ENCODE measurements at regions not wholly inside any gene's neighbourhood (a gene's known extent, or its start where the extent isn't known, plus 50 kb on each side); places are given as distances from the start of the nearest gene placed in this dataset.

- intact Hi-C loops (cut with DNase I) = no loop called here
- TF ChIP-seq POLR2A (IDR thresholded peaks at IDR 0.05) (no peak), CTCF (IDR thresholded peaks at IDR 0.05) (no peak)
Observed at GRCh38 chr15:97501291-97501690, 459.2 kb upstream of the ARRDC4 start.

GRCh38 chr15:97502038-97502437, 458.5 kb upstream of the ARRDC4 start:
- no peaks in the 10 kb centered on the region for H3K27me3 ChIP-seq
- no peak overlapping the region for H3K27ac ChIP-seq
- intact Hi-C loops (cut with DNase I) = no loop called here
- 61 to 68% methylated on average over 2 of the region's 2 CpGs for WGBS, 2 donors
- H3K4me3 ChIP-seq (replicated peaks in 1 of 3) = no peak overlapping the region
- no peaks in the 10 kb centered on the region for H3K9me3 ChIP-seq
- no peaks in the 10 kb centered on the region for H3K4me1 ChIP-seq
- TF ChIP-seq POLR2A (IDR thresholded peaks at IDR 0.05) = no peak
- no peak for TF ChIP-seq CTCF (IDR thresholded peaks at IDR 0.05)
- no peak for DNase-seq
- no peaks in the 10 kb centered on the region for H3K36me3 ChIP-seq

More at GRCh38 chr15:97501291-97501690, 459.2 kb upstream of the ARRDC4 start:
- Histone ChIP-seq H3K27ac (no peak overlapping the region), H3K27me3 (no peaks in the 10 kb centered on the region), H3K36me3 (no peaks in the 10 kb centered on the region), H3K4me3 (replicated peaks in 1 of 3) (no peak overlapping the region), H3K9me3 (no peaks in the 10 kb centered on the region), H3K4me1 (no peaks in the 10 kb centered on the region)
- no peak for DNase-seq
- WGBS, 2 donors = 89 to 96% methylated on average over 1 of the region's 1 CpG

- intact Hi-C loops (cut with DNase I) = no loop called here
- H3K4me1 ChIP-seq = no peaks in the 10 kb centered on the region
- no peaks in the 10 kb centered on the region for H3K36me3 ChIP-seq
- TF ChIP-seq CTCF (IDR thresholded peaks at IDR 0.05) (no peak), POLR2A (IDR thresholded peaks at IDR 0.05) (no peak)
- no peak overlapping the region for H3K4me3 ChIP-seq (replicated peaks in 1 of 3)
- DNase-seq = no peak
- H3K27ac ChIP-seq = no peak overlapping the region
- H3K9me3 ChIP-seq = no peaks in the 10 kb centered on the region
- H3K27me3 ChIP-seq = no peaks in the 10 kb centered on the region
- 67 to 76% methylated on average over 6 of the region's 6 CpGs for WGBS, 2 donors
Observed at GRCh38 chr15:97504031-97504792, 456.3 kb upstream of the ARRDC4 start.

GRCh38 chr15:97517737-97518136, 442.8 kb upstream of the ARRDC4 start:
- intact Hi-C loops (cut with DNase I) = no loop called here
- H3K27ac ChIP-seq = no peak overlapping the region
- WGBS, 2 donors = 78 to 90% methylated on average over 2 of the region's 2 CpGs

More at GRCh38 chr15:97517737-97518136, 442.8 kb upstream of the ARRDC4 start:
- Histone ChIP-seq H3K36me3 (no peaks in the 10 kb centered on the region), H3K9me3 (no peaks in the 10 kb centered on the region), H3K4me1 (no peaks in the 10 kb centered on the region), H3K4me3 (replicated peaks in 1 of 3) (no peak overlapping the region), H3K27me3 (no peaks in the 10 kb centered on the region)
- TF ChIP-seq POLR2A (IDR thresholded peaks at IDR 0.05) = no peak
- no peak for TF ChIP-seq CTCF (IDR thresholded peaks at IDR 0.05)
- DNase-seq = no peak

Data from thyroid gland (tissue), 4 donors.